ENCODE measurements at regions not wholly inside any gene's neighbourhood (a gene's known extent, or its start where the extent isn't known, plus 50 kb on each side); places are given as distances from the start of the nearest gene placed in this dataset.

DNA sequence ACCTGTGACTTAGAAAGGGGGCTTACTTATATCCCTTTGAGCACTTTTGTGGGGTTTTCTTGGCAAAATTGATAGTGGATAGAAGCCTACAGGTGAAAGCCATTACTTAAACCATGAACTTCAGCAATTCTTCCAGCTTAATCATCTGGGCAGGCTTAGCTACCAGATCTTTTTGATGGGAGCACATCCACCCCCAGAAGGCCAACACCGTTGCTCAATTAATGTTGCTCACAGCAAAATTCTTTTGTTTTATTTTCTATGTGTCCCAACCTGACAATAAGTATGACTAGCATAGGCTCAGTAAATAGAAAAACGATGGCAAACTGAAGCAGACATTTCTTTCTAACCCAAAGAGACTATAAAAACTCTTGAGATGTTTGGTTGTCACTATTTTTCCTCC, 269.4 kb upstream of the TCF4 start:
- Histone ChIP-seq H3K18ac (ENCODE audit: insufficient read length, low read depth, low read length) (no peak overlapping the region), H2BK12ac (ENCODE audit: insufficient read length, low read depth, low read length) (no peak overlapping the region), H2BK120ac (ENCODE audit: low read depth, low read length, poor library complexity, severe bottlenecking) (no peak overlapping the region), H2BK15ac (ENCODE audit: low read depth, low read length) (no peak overlapping the region), H2AK5ac (ENCODE audit: insufficient read length, low read length) (no peak overlapping the region), H3K4me2 (ENCODE audit: insufficient read depth, insufficient read length, low read length) (no peak overlapping the region), H3K56ac (ENCODE audit: insufficient read length, low read depth, low read length) (no peak overlapping the region), H3K9ac (ENCODE audit: extremely low read depth, insufficient read length, low read length) (no peak overlapping the region), H3K4ac (ENCODE audit: low read depth, low read length) (no peak overlapping the region), H4K5ac (ENCODE audit: insufficient read length, low read depth, low read length) (no peak overlapping the region), H4K20me1 (ENCODE audit: control insufficient read depth, insufficient read depth, insufficient read length) (no peaks in the 10 kb centered on the region), H3K23ac (ENCODE audit: insufficient read length, low read depth, low read length) (no peak overlapping the region), H3K14ac (ENCODE audit: insufficient read depth, low read length) (no peak overlapping the region), H3K23me2 (ENCODE audit: insufficient read length, low read depth, low read length, poor library complexity, severe bottlenecking) (no peaks in the 10 kb centered on the region), H2BK5ac (ENCODE audit: insufficient read length, low read length) (no peak overlapping the region), H3T11ph (ENCODE audit: low read length) (no peak overlapping the region), H3K79me2 (ENCODE audit: insufficient read depth, low read length) (no peaks in the 10 kb centered on the region), H3K27me3 (ENCODE audit: insufficient read depth, low read length) (no peaks in the 10 kb centered on the region), H4K91ac (ENCODE audit: insufficient read length, low read depth, low read length) (no peak overlapping the region), H2AFZ (ENCODE audit: low read length) (no peak overlapping the region), H3K9me3 (ENCODE audit: control insufficient read depth, low read depth, low read length) (no peaks in the 10 kb centered on the region), H4K8ac (replicated peaks; ENCODE audit: insufficient read length, low read depth, low read length) (no peak overlapping the region), H3K4me1 (ENCODE audit: insufficient read depth, low read length) (no peaks in the 10 kb centered on the region; the same call in 1 of the 2 replicates), H3K79me1 (ENCODE audit: insufficient read depth, low read depth, low read length, poor library complexity, severe bottlenecking) (no peaks in the 10 kb centered on the region), H2BK20ac (ENCODE audit: low read depth, low read length, poor library complexity, severe bottlenecking) (no peak overlapping the region), H3K27ac (ENCODE audit: insufficient read length, low read depth, low read length) (no peak overlapping the region)
- Mint-ChIP-seq H3K27me3 (ENCODE audit: low read depth) (no peaks in the 10 kb centered on the region), H3K27ac (no peak overlapping the region), H3K36me3 (ENCODE audit: insufficient read depth in 1 of 3, low read depth in 3 of 3) (no peaks in the 10 kb centered on the region; a peak in 1 of 7 replicates), H3K4me1 (peaks cover 33 to 47% of the 10 kb centered on the region in 2 experiments), H3K9me3 (no peaks in the 10 kb centered on the region), H3K4me3 (no peak overlapping the region)
- TF ChIP-seq, protein P1, sequence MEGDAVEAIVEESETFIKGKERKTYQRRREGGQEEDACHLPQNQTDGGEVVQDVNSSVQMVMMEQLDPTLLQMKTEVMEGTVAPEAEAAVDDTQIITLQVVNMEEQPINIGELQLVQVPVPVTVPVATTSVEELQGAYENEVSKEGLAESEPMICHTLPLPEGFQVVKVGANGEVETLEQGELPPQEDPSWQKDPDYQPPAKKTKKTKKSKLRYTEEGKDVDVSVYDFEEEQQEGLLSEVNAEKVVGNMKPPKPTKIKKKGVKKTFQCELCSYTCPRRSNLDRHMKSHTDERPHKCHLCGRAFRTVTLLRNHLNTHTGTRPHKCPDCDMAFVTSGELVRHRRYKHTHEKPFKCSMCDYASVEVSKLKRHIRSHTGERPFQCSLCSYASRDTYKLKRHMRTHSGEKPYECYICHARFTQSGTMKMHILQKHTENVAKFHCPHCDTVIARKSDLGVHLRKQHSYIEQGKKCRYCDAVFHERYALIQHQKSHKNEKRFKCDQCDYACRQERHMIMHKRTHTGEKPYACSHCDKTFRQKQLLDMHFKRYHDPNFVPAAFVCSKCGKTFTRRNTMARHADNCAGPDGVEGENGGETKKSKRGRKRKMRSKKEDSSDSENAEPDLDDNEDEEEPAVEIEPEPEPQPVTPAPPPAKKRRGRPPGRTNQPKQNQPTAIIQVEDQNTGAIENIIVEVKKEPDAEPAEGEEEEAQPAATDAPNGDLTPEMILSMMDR (conservative IDR thresholded peaks at IDR 0.05) = no peak
- DNase-seq = no peak
- no CpG with 5 or more reads among the region's 2 CpGs for WGBS (ENCODE audit: extremely low coverage, insufficient read length, low lambda C conversion rate)
